H1 (cell line): ENCODE measurements at regions not wholly inside any gene's neighbourhood (a gene's known extent, or its start where the extent isn't known, plus 50 kb on each side); places are given as distances from the start of the nearest gene placed in this dataset.

Experiments used
- CTCF ChIA-PET: fragments of 300-600 bp; sonication (Branson Sonifier 250); formaldehyde crosslinking; loops from one replicate; lab custom pipeline; 2021; ENCODE audit not compliant: partially characterized antibody; lab: Charles Lee
- POLR2A ChIA-PET: fragments of 300-600 bp; sonication (Branson Sonifier 250); formaldehyde crosslinking; loops from one replicate; lab custom pipeline; 2021; ENCODE audit warnings: inconsistent platforms; ENCODE audit not compliant: partially characterized antibody; lab: Charles Lee
- DNase-seq, 2 experiments: peaks; one replicate each; pipeline versions ENCODE4 v3.0.0 to v3.0.0-alpha.2; 2010 to 2022; ENCODE audit warnings: low spot score in 2 of 2, low read depth in 1 of 2, mixed read lengths in 1 of 2
- FAIRE-seq: peaks from 2 replicates; lab custom pipeline; 2011; peaks lifted over from hg19 to GRCh38; lab: Jason Lieb, UNC
- H2AFZ ChIP-seq: 2 replicates; pipeline ENCODE4 v1.8.1; 2012; ENCODE audit warnings: low read length, inconsistent platforms
- H2AK5ac ChIP-seq: 2 replicates; pipeline ENCODE4 v1.6.1; 2013; ENCODE audit warnings: low read depth, low read length
- H2BK120ac ChIP-seq: replicated peaks from 2 replicates; pipeline ENCODE3; 2013; ENCODE audit warnings: low read depth, low read length, inconsistent platforms
- H2BK12ac ChIP-seq: 2 replicates; pipeline ENCODE4 v1.6.1; 2013; ENCODE audit warnings: low read depth, low read length
- H2BK15ac ChIP-seq: 2 replicates; pipeline ENCODE4 v1.6.1; 2013; ENCODE audit warnings: low read length
- H2BK20ac ChIP-seq: 2 replicates; pipeline ENCODE4 v1.6.1; 2013; ENCODE audit warnings: low read length
- H2BK5ac ChIP-seq: 2 replicates; pipeline ENCODE4 v1.6.1; 2013; ENCODE audit warnings: low read depth, low read length
- H3K14ac ChIP-seq: 2 replicates; pipeline ENCODE4 v1.6.1; 2013; ENCODE audit warnings: inconsistent platforms; ENCODE audit not compliant: insufficient read length
- H3K18ac ChIP-seq: 2 replicates; pipeline ENCODE4 v1.6.1; 2013; ENCODE audit warnings: low read length; ENCODE audit errors: extremely low read depth
- H3K23ac ChIP-seq: 2 replicates; pipeline ENCODE4 v1.6.1; 2013; ENCODE audit warnings: inconsistent platforms; ENCODE audit not compliant: insufficient read length
- H3K23me2 ChIP-seq: 2 replicates; pipeline ENCODE4 v1.6.1; 2013; ENCODE audit warnings: low read depth, low read length
- H3K27ac ChIP-seq: 2 replicates; pipeline ENCODE4 v1.6.1; 2011; ENCODE audit warnings: low read depth, low read length, inconsistent platforms
- H3K27me3 ChIP-seq, 4 experiments: replicated peaks in 1 of 4; 1 replicate in 1 of 4; 2 replicates in 3 of 4; pipeline versions ENCODE4 v1.6.1 to v1.8.1; 2011 to 2013; ENCODE audit warnings: low read length in 3 of 4, mild to moderate bottlenecking in 3 of 4, inconsistent platforms in 2 of 4, mixed read lengths in 2 of 4, moderate library complexity in 1 of 4; ENCODE audit not compliant: control insufficient read depth in 3 of 4, insufficient read depth in 3 of 4; ENCODE audit errors: extremely low read depth in 1 of 4
- H3K36me3 ChIP-seq, 4 experiments: 2 replicates each; pipeline versions ENCODE4 v1.6.1 to v1.8.1; 2011 to 2013; ENCODE audit warnings: mild to moderate bottlenecking in 4 of 4, low read length in 3 of 4, moderate library complexity in 2 of 4, control low read depth in 1 of 4, inconsistent platforms in 1 of 4; ENCODE audit not compliant: insufficient read depth in 4 of 4, control insufficient read depth in 2 of 4
- H3K4ac ChIP-seq: replicated peaks from 2 replicates; pipeline ENCODE3; 2013; ENCODE audit warnings: low read length, low read depth, mixed read lengths, inconsistent platforms; ENCODE audit not compliant: insufficient read length
- H3K4me1 ChIP-seq, 4 experiments: replicated peaks in 1 of 4; 1 replicate in 1 of 4; 2 replicates in 3 of 4; pipeline versions ENCODE4 v1.6.1 to v1.8.1; 2011 to 2013; ENCODE audit warnings: low read length in 3 of 4, inconsistent platforms in 2 of 4, mixed read lengths in 1 of 4; ENCODE audit not compliant: insufficient read depth in 4 of 4, control insufficient read depth in 3 of 4
- H3K4me2 ChIP-seq, 2 experiments: 2 replicates each; pipeline versions ENCODE4 v1.6.1 to v1.8.1; 2011 to 2013; ENCODE audit warnings: low read depth in 2 of 2, low read length in 2 of 2, control low read depth in 1 of 2, inconsistent platforms in 1 of 2, mild to moderate bottlenecking in 1 of 2; ENCODE audit not compliant: insufficient read depth in 1 of 2
- H3K4me3 ChIP-seq, 4 experiments: fragments of 200-600, 300-600 bp in 1 of 4; sonication (generic), shearing (Covaris generic), sonication (Bioruptor Twin) in 1 of 4; 2 replicates each; pipeline versions ENCODE4 v1.5.1 to v1.8.1; 2011 to 2016; ENCODE audit warnings: low read length in 4 of 4, low read depth in 3 of 4, control low read depth in 2 of 4, inconsistent platforms in 2 of 4, mild to moderate bottlenecking in 2 of 4, mixed read lengths in 1 of 4, moderate library complexity in 1 of 4; ENCODE audit not compliant: insufficient read depth in 2 of 4; ENCODE audit errors: extremely low read depth in 1 of 4
- H3K56ac ChIP-seq: replicated peaks from 2 replicates; pipeline ENCODE3; 2013; ENCODE audit warnings: low read depth, mild to moderate bottlenecking, mixed read lengths, low read length, inconsistent platforms; ENCODE audit not compliant: insufficient read length
- H3K79me1 ChIP-seq: 2 replicates; pipeline ENCODE4 v1.6.1; 2013; ENCODE audit warnings: low read depth, low read length, control low read depth
- H3K79me2 ChIP-seq, 2 experiments: 2 replicates each; pipeline versions ENCODE4 v1.6.1 to v1.8.1; 2012 to 2013; ENCODE audit warnings: low read length in 2 of 2, mild to moderate bottlenecking in 2 of 2, inconsistent platforms in 1 of 2; ENCODE audit not compliant: insufficient read depth in 2 of 2, control insufficient read depth in 1 of 2
- H3K9ac ChIP-seq, 4 experiments: replicated peaks in 1 of 4; 1 replicate in 1 of 4; 2 replicates in 3 of 4; pipeline versions ENCODE4 v1.6.1 to v1.8.1; 2011 to 2013; ENCODE audit warnings: low read depth in 3 of 4, low read length in 3 of 4, control low read depth in 2 of 4, mild to moderate bottlenecking in 2 of 4, moderate library complexity in 2 of 4, inconsistent platforms in 1 of 4; ENCODE audit errors: extremely low read depth in 1 of 4
- H3K9me3 ChIP-seq, 2 experiments: 2 replicates each; pipeline versions ENCODE4 v1.6.1 to v1.8.1; 2012 to 2013; ENCODE audit warnings: mild to moderate bottlenecking in 2 of 2, moderate library complexity in 2 of 2, control low read depth in 1 of 2, inconsistent platforms in 1 of 2, low read depth in 1 of 2, low read length in 1 of 2, mixed read lengths in 1 of 2; ENCODE audit not compliant: insufficient read depth in 2 of 2
- H4K20me1 ChIP-seq, 2 experiments: replicated peaks in 1 of 2; 2 replicates each; pipeline versions ENCODE3 to v1.8.1; 2011 to 2013; ENCODE audit warnings: inconsistent platforms in 2 of 2, low read length in 2 of 2, mild to moderate bottlenecking in 1 of 2; ENCODE audit not compliant: insufficient read depth in 2 of 2, control insufficient read depth in 1 of 2
- H4K5ac ChIP-seq: 2 replicates; pipeline ENCODE4 v1.6.1; 2013; ENCODE audit warnings: low read length, low read depth, mixed read lengths, inconsistent platforms; ENCODE audit not compliant: insufficient read length
- H4K8ac ChIP-seq: 2 replicates; pipeline ENCODE4 v1.8.0; 2013; ENCODE audit warnings: mild to moderate bottlenecking, moderate library complexity, low read length, inconsistent platforms; ENCODE audit not compliant: insufficient read depth; ENCODE audit errors: extremely low read depth
- H4K91ac ChIP-seq: replicated peaks from 2 replicates; pipeline ENCODE3; 2013; ENCODE audit warnings: low read length, mixed read lengths, inconsistent platforms; ENCODE audit not compliant: insufficient read length
- FOSL1 ChIP-seq: IDR thresholded peaks from 2 replicates; pipeline ENCODE4 v1.6.1; 2011; ENCODE audit warnings: mild to moderate bottlenecking, low read depth, low read length, moderate library complexity; ENCODE audit not compliant: insufficient read depth
- KDM4A ChIP-seq: IDR thresholded peaks from one replicate; pipeline ENCODE4 v1.7.1; 2012; ENCODE audit warnings: low read depth, mild to moderate bottlenecking, moderate library complexity, low read length, inconsistent platforms; ENCODE audit not compliant: severe bottlenecking
- SIX5 ChIP-seq: IDR thresholded peaks from 2 replicates; pipeline ENCODE4 v1.6.1; 2011; ENCODE audit warnings: mild to moderate bottlenecking, low read depth, low read length
- WGBS, 2 experiments: shearing (Covaris generic) in 1 of 2; methylation state at CpG; one replicate each; pipeline versions ENCODE4 v1.1.6 to v1.1.7; 2013 to 2015; ENCODE audit warnings: low lambda C conversion rate in 2 of 2, mixed read lengths in 2 of 2, inconsistent platforms in 1 of 2, low coverage in 1 of 2, missing lambda C conversion rate in 1 of 2; ENCODE audit not compliant: insufficient replicate concordance in 2 of 2, insufficient coverage in 1 of 2, insufficient read length in 1 of 2; ENCODE audit errors: extremely low coverage in 1 of 2, missing lambda C conversion rate in 1 of 2; 5-methylcytosine and 5-hydroxymethylcytosine counted together

DNA sequence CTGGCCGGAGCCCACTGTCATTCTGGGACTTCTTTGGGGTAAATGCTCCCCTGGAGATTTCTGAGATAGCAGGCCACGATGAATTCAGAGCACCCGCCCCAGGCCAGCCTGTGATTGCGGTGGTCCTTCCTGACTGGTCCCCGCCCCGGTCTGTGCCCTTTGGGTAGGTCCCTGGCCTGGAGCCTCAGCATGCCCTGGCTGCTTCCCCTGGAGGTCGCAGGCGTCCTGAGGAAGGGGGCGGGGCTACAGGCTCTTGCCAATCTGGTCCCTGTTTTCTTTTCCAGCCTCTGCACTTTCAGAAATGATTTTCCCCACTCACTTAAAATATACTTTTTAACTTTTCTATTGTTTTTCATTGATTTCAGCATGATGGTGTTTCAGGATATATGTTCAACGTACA lies 250.2 kb upstream of the ATP10A start:
- H3K9me3 ChIP-seq = no peaks in the 10 kb centered on the region
- H2AK5ac ChIP-seq = no peak overlapping the region
- H2BK120ac ChIP-seq = no peak overlapping the region
- no peaks in the 10 kb centered on the region for H3K79me2 ChIP-seq
- no peak overlapping the region for H3K56ac ChIP-seq
- ChIA-PET CTCF (interaction anchor here (1.0 to 3.4 kb wide), 2 partner anchors 18 to 93 kb away, joined by 3 to 14 read pairs; no protein-coding TSS in a partner anchor), POLR2A (no interaction called here)
- H3K14ac ChIP-seq = no peak overlapping the region
- no peak overlapping the region for H2BK12ac ChIP-seq
- H2AFZ ChIP-seq = no peak overlapping the region
- H2BK20ac ChIP-seq = no peak overlapping the region
- H4K20me1 ChIP-seq = no peaks in the 10 kb centered on the region
- no peak overlapping the region for H2BK5ac ChIP-seq
- H3K27ac ChIP-seq = no peak overlapping the region
- H2BK15ac ChIP-seq = no peak overlapping the region
- FAIRE-seq (no peak), DNase-seq (no peak)
- H4K91ac ChIP-seq = no peak overlapping the region
- H3K4ac ChIP-seq = no peak overlapping the region
- H3K18ac ChIP-seq = no peak overlapping the region
- 79% methylated on average over 10 of the region's 10 CpGs; no CpG with 5 or more reads in 1 of the 2 experiments for WGBS, 2 experiments
- H3K79me1 ChIP-seq = no peaks in the 10 kb centered on the region
- no peaks in the 10 kb centered on the region for H3K4me1 ChIP-seq
- no peak overlapping the region for H3K9ac ChIP-seq
- H3K4me2 ChIP-seq = no peak overlapping the region
- no peak overlapping the region for H4K5ac ChIP-seq
- H3K27me3 ChIP-seq = no peaks in the 10 kb centered on the region
- H3K23me2 ChIP-seq = no peaks in the 10 kb centered on the region
- H3K4me3 ChIP-seq = no peak overlapping the region
- H3K36me3 ChIP-seq = no peaks in the 10 kb centered on the region
- no peak overlapping the region for H4K8ac ChIP-seq
- H3K23ac ChIP-seq = no peak overlapping the region
- no peak for TF ChIP-seq KDM4A
- TF ChIP-seq SIX5 = no peak
- TF ChIP-seq FOSL1 = no peak
